Uterus (tissue), 3 donors: ENCODE measurements at regions not wholly inside any gene's neighbourhood (a gene's known extent, or its start where the extent isn't known, plus 50 kb on each side); places are given as distances from the start of the nearest gene placed in this dataset.

ENCODE experiments used
- DNase-seq, 2 donors: peaks; one replicate each; pipeline ENCODE4 v3.0.0-alpha.2; 2019 to 2020
- H3K27ac ChIP-seq, 2 donors: fragments of 200-600 bp; sonication (generic); 1 replicate in 1 of 2; 2 replicates in 1 of 2; pipeline ENCODE4 v1.5.1; 2016 to 2018
- H3K27me3 ChIP-seq, 2 donors: fragments of 200-600 bp; sonication (generic); one replicate each; pipeline ENCODE4 v1.5.1; 2018 to 2019; ENCODE audit warnings: control low read depth in 1 of 2
- H3K36me3 ChIP-seq, 2 donors: fragments of 200-600 bp; sonication (generic); one replicate each; pipeline ENCODE4 v1.5.1; 2019; ENCODE audit warnings: control low read depth in 1 of 2
- H3K4me1 ChIP-seq, 2 donors: fragments of 200-600 bp; sonication (generic); one replicate each; pipeline ENCODE4 v1.5.1; 2018 to 2019; ENCODE audit warnings: control low read depth in 1 of 2
- H3K4me3 ChIP-seq, 2 donors: fragments of 200-600 bp; sonication (generic); 1 replicate in 1 of 2; 2 replicates in 1 of 2; pipeline ENCODE4 v1.5.1; 2018 to 2019; ENCODE audit warnings: mild to moderate bottlenecking in 1 of 2
- H3K9me3 ChIP-seq, 2 donors: fragments of 200-600 bp; sonication (generic); one replicate each; pipeline ENCODE4 v1.5.1; 2019; ENCODE audit warnings: control low read depth in 1 of 2
- POLR2A ChIP-seq, 2 donors: fragments of 450-650 bp; IDR thresholded peaks; one replicate each; pipeline ENCODE4 v1.6.1; 2016; ENCODE audit warnings: antibody characterized with exemption in 2 of 2, mild to moderate bottlenecking in 1 of 2, moderate library complexity in 1 of 2
- intact Hi-C: fragments of 100-400 bp; cut with DNase I; formaldehyde crosslinking; loops from one replicate; pipeline ENCODE4 v1.15.1; 2023; ENCODE audit warnings: low total_unique reads
- TF ChIP-seq, protein P1 (sequence below), 4 experiments: fragments of 200-600 bp in 2 of 4; fragments of 450-650 bp in 2 of 4; sonication (generic) in 2 of 4; IDR thresholded peaks; one replicate each; pipeline ENCODE4 v1.5.1; 2016 to 2019; ENCODE audit warnings: antibody characterized with exemption in 4 of 4, mild to moderate bottlenecking in 2 of 4, moderate library complexity in 1 of 4
- donor health status: DM: yes; HTN: yes; CAD: no.

DNA sequence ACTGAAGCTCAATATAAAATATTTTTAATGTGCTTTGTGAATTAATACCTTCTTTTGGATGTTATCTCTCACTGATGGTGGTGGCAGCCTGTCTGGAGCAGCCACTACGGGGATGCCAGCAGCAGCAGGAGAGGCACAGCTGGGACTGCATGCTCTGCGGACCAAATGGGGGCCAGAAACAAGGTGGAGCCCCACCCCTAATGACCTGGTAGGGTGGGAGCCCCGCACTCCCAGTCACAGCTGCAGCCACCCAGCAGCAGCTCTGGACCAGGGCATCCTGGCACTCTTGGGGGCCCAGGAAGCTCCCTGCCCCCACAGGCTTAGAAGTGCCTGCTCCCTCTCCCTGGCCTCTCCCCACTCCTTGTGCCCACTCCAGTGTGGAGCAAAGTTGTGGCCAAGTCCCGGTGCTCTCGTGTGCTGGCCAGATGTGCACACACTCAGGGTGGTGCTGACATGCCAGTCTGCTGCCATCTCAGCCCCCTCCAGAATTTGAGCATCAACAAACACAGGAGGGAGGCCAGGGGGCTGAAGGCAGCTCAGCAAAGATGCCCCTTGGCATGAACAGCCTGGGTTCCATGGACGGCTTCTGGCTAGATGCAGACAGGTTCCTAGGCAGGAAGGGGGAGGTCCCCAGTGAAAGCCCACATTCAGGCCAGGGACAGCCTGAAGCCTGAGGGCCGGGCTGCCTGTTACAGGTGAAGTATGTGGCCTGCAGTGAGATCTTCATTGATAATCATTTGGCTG, 696.7 kb upstream of the SLITRK5 start:
- TF ChIP-seq, protein P1, sequence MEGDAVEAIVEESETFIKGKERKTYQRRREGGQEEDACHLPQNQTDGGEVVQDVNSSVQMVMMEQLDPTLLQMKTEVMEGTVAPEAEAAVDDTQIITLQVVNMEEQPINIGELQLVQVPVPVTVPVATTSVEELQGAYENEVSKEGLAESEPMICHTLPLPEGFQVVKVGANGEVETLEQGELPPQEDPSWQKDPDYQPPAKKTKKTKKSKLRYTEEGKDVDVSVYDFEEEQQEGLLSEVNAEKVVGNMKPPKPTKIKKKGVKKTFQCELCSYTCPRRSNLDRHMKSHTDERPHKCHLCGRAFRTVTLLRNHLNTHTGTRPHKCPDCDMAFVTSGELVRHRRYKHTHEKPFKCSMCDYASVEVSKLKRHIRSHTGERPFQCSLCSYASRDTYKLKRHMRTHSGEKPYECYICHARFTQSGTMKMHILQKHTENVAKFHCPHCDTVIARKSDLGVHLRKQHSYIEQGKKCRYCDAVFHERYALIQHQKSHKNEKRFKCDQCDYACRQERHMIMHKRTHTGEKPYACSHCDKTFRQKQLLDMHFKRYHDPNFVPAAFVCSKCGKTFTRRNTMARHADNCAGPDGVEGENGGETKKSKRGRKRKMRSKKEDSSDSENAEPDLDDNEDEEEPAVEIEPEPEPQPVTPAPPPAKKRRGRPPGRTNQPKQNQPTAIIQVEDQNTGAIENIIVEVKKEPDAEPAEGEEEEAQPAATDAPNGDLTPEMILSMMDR (IDR thresholded peaks at IDR 0.05), result no peak
- no peak for TF ChIP-seq POLR2A (IDR thresholded peaks at IDR 0.05)
- intact Hi-C loops, result no loop called here
- Histone ChIP-seq H3K27ac (no peak overlapping the region), H3K9me3 (no peaks in the 10 kb centered on the region), H3K36me3 (no peaks in the 10 kb centered on the region), H3K27me3 (no peaks in the 10 kb centered on the region), H3K4me1 (no peaks in the 10 kb centered on the region), H3K4me3 (no peak overlapping the region)
- DNase-seq, result no peak

DNA sequence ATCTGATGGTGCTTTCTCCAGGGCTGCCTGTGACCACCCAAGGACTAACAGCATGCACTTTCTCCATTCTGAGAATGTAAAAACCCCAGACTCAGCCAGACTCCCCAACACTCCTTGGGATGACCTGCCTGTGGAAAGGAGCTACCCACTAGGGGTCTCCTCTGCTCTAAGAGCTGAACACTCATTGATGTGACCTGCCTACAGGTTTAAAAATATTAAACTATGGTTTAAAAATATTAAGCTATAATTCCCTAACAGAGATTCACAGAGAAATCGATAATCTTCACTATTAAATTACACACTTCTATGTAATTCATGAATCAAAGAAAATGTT, 696.2 kb upstream of the SLITRK5 start:
- Histone ChIP-seq H3K36me3 (no peaks in the 10 kb centered on the region), H3K27me3 (no peaks in the 10 kb centered on the region), H3K9me3 (no peaks in the 10 kb centered on the region), H3K27ac (no peak overlapping the region), H3K4me1 (no peaks in the 10 kb centered on the region), H3K4me3 (no peak overlapping the region)
- intact Hi-C loops, result no loop called here
- DNase-seq, result no peak
- no peak for TF ChIP-seq POLR2A (IDR thresholded peaks at IDR 0.05)
- TF ChIP-seq, protein P1 (IDR thresholded peaks at IDR 0.05), result no peak

DNA sequence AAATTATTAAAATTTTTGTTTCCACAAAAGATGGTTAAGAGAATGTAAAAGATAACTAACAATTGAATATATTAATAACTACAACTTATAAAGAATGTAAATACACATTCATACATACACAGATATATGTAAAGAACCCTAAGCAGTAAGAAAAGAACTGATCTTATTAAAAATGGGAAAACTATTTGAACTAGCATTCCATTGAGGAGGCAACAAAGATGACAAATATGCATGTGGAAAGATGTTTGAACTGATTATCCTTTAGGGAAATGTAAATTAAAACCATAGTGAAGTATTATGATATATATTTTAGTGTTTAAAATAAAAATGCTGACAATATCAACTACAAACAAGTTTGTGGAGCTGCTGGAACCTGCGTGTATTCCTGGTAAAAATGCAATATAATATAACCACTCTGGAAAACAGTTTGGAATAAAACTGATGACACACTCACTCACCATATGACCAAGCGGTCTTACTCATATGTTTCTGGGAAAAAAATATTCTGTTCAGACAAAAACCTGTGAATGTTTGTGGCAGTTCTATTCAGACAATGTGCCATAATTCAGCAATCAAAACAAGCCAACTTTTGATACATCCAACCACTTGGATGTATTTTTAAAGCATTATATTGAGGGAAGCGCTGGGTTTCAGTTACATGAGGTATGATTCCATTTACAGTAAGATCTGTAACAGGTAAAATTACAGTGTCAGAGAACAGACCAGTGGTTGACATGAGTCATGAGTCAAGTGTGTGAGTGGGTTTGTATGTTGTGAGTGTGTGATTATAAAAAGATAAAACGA, 694.4 kb upstream of the SLITRK5 start:
- H3K4me1 ChIP-seq, result no peaks in the 10 kb centered on the region
- H3K27ac ChIP-seq, result no peak overlapping the region
- no peaks in the 10 kb centered on the region for H3K9me3 ChIP-seq
- DNase-seq, result no peak
- H3K4me3 ChIP-seq, result no peak overlapping the region
- no peaks in the 10 kb centered on the region for H3K27me3 ChIP-seq
- intact Hi-C loops, result no loop called here
- H3K36me3 ChIP-seq, result no peaks in the 10 kb centered on the region
- TF ChIP-seq, protein P1 (IDR thresholded peaks at IDR 0.05), result no peak
- TF ChIP-seq POLR2A (IDR thresholded peaks at IDR 0.05), result no peak

DNA sequence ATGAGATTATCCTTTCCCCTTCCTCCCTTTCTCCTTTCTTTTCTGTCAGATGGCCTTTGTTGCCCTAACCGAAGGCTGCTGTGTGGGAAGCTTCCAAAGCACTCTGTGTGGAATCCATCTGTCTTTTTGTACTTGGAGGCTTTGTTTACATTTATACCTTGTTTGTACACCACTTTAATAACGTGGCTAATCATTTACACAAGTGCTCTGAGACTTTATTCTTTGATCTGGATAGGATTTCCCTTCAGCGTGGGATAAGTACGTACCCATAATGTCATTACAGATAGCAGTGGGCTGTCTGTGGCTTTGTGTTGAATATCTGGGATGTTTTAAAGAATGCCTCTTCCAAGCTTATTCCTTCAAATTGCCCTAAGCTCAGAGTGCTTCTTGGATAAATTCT, 684.7 kb upstream of the SLITRK5 start:
- TF ChIP-seq POLR2A (IDR thresholded peaks at IDR 0.05), result no peak

DNA sequence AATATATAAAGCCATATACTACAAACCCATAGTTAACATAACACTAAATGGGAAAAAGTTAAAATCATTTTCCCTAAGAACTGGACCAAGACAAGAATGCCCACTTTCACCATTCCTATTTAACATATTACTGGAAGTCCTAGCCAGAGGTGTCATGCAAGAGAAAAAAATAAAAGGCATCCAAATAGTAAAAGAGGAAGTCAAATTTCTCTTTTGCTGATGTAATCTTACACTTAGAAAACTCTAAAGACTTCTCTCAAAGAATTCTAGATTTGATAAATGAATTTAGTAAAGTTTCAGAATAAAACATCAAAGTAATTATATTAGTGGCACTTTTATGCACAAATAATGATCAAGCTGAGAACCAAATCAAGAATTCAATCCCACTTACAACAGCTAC, 678.9 kb upstream of the SLITRK5 start:
- Histone ChIP-seq H3K36me3 (peaks cover 0 to 4% of the 10 kb centered on the region in 2 donors), H3K4me1 (no peaks in the 10 kb centered on the region), H3K27ac (no peak overlapping the region), H3K9me3 (no peaks in the 10 kb centered on the region), H3K27me3 (no peaks in the 10 kb centered on the region), H3K4me3 (no peak overlapping the region)
- TF ChIP-seq POLR2A (IDR thresholded peaks at IDR 0.05), result no peak
- TF ChIP-seq, protein P1 (IDR thresholded peaks at IDR 0.05), result no peak
- intact Hi-C loops, result no loop called here
- no peak for DNase-seq

More for the DNA sequence above, 684.7 kb upstream of the SLITRK5 start:
- Histone ChIP-seq H3K9me3 (no peaks in the 10 kb centered on the region), H3K36me3 (peaks cover 0 to 4% of the 10 kb centered on the region in 2 donors), H3K4me1 (no peaks in the 10 kb centered on the region), H3K4me3 (no peak overlapping the region), H3K27ac (no peak overlapping the region), H3K27me3 (peaks cover 0 to 4% of the 10 kb centered on the region in 2 donors)
- DNase-seq, result no peak
- intact Hi-C loops, result no loop called here
